ENCODE measurements at regions not wholly inside any gene's neighbourhood (a gene's known extent, or its start where the extent isn't known, plus 50 kb on each side); places are given as distances from the start of the nearest gene placed in this dataset.

DNA sequence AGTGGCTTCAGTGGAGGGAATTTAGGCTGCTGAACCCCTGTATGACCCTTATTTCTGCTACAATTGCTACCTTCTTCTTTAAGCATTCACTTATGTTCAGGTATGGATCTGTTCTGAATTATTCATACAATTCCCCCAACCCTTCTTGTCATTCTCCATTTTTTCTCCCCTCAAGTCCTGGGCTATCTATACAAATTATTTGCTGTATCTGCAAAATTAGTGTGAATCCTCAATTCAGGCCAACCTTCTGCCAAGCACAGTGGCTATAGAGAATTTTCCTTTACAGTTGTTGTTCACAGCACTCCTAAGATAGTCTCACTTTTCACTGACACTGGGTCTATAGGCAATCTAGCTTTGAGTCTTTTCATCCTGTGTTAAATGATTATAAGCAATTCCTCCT, 119.2 kb upstream of the CNTN1 start:
- BruUV-seq (replicated peaks) = no TSS peak
- CTCF ChIA-PET = no interaction called here
- intact Hi-C loops (cut with micrococcal nuclease; ENCODE audit: unreplicated experiment) = no loop called here

GRCh38 chr12:40575987-40576386, 116.3 kb upstream of the CNTN1 start:
- Mint-ChIP-seq H3K4me1 (ENCODE audit: low read depth, unreplicated experiment) (no peaks in the 10 kb centered on the region), H3K9me3 (ENCODE audit: low read depth, unreplicated experiment) (peaks cover 7% of the 10 kb centered on the region), H3K36me3 (ENCODE audit: insufficient read depth, unreplicated experiment) (no peaks in the 10 kb centered on the region), H3K27ac (ENCODE audit: unreplicated experiment) (no peak overlapping the region), H3K4me3 (ENCODE audit: low read depth, unreplicated experiment) (no peak overlapping the region), H3K27me3 (ENCODE audit: unreplicated experiment) (no peaks in the 10 kb centered on the region)
- CTCF ChIA-PET = no interaction called here
- no peak for DNase-seq
- intact Hi-C loops (cut with micrococcal nuclease; ENCODE audit: unreplicated experiment) = no loop called here
- no TSS peak for BruUV-seq (replicated peaks)
- no peak for TF ChIP-seq CTCF (IDR thresholded peaks at IDR 0.05; ENCODE audit: unreplicated experiment)

More for the DNA sequence above, 119.2 kb upstream of the CNTN1 start:
- Mint-ChIP-seq H3K27me3 (ENCODE audit: unreplicated experiment) (no peaks in the 10 kb centered on the region), H3K4me1 (ENCODE audit: low read depth, unreplicated experiment) (no peaks in the 10 kb centered on the region), H3K27ac (ENCODE audit: unreplicated experiment) (no peak overlapping the region), H3K36me3 (ENCODE audit: insufficient read depth, unreplicated experiment) (no peaks in the 10 kb centered on the region), H3K4me3 (ENCODE audit: low read depth, unreplicated experiment) (no peak overlapping the region), H3K9me3 (ENCODE audit: low read depth, unreplicated experiment) (peaks cover 8% of the 10 kb centered on the region)
- TF ChIP-seq CTCF (IDR thresholded peaks at IDR 0.05; ENCODE audit: unreplicated experiment) = no peak
- DNase-seq = no peak

DNA sequence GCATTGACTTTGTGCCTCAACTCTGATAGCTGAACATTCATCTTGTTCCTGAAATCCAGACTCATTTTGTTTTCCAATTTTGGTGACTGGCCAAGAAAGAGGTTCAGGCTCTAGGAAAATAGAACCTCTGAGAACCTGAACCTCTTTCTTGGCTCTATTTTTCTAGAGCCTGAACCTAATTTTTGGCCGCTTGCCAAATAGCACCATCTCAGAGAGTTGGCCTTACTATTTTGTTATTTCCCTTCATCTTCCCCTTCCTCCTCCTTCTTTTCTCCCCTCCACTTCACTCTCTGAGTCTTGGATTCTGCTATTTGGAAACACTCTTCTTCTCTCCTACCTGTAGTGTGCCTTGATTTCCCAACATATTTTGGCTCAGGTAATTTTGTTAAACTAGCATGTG, 114.4 kb upstream of the CNTN1 start:
- H3K9me3 Mint-ChIP-seq (ENCODE audit: low read depth, unreplicated experiment) = peaks cover 7% of the 10 kb centered on the region
- no peaks in the 10 kb centered on the region for H3K27me3 Mint-ChIP-seq (ENCODE audit: unreplicated experiment)
- CTCF ChIA-PET = no interaction called here
- H3K27ac Mint-ChIP-seq (ENCODE audit: unreplicated experiment) = no peak overlapping the region
- no peaks in the 10 kb centered on the region for H3K36me3 Mint-ChIP-seq (ENCODE audit: insufficient read depth, unreplicated experiment)
- H3K4me3 Mint-ChIP-seq (ENCODE audit: low read depth, unreplicated experiment) = no peak overlapping the region
- DNase-seq = no peak
- intact Hi-C loops (cut with micrococcal nuclease; ENCODE audit: unreplicated experiment) = no loop called here
- no TSS peak for BruUV-seq (replicated peaks)
- no peak for TF ChIP-seq CTCF (IDR thresholded peaks at IDR 0.05; ENCODE audit: unreplicated experiment)
- no peaks in the 10 kb centered on the region for H3K4me1 Mint-ChIP-seq (ENCODE audit: low read depth, unreplicated experiment)

- H3K27me3 Mint-ChIP-seq (ENCODE audit: unreplicated experiment) = no peaks in the 10 kb centered on the region
- H3K27ac Mint-ChIP-seq (ENCODE audit: unreplicated experiment) = no peak overlapping the region
- TF ChIP-seq CTCF (IDR thresholded peaks at IDR 0.05; ENCODE audit: unreplicated experiment) = no peak
- BruUV-seq (replicated peaks) = no TSS peak
- CTCF ChIA-PET = no interaction called here
- intact Hi-C loops (cut with micrococcal nuclease; ENCODE audit: unreplicated experiment) = no loop called here
- H3K4me3 Mint-ChIP-seq (ENCODE audit: low read depth, unreplicated experiment) = no peak overlapping the region
- DNase-seq = no peak
- no peaks in the 10 kb centered on the region for H3K4me1 Mint-ChIP-seq (ENCODE audit: low read depth, unreplicated experiment)
- H3K9me3 Mint-ChIP-seq (ENCODE audit: low read depth, unreplicated experiment) = peaks cover 7% of the 10 kb centered on the region
- no peaks in the 10 kb centered on the region for H3K36me3 Mint-ChIP-seq (ENCODE audit: insufficient read depth, unreplicated experiment)
Measured at GRCh38 chr12:40579687-40580086, 112.6 kb upstream of the CNTN1 start.

DNA sequence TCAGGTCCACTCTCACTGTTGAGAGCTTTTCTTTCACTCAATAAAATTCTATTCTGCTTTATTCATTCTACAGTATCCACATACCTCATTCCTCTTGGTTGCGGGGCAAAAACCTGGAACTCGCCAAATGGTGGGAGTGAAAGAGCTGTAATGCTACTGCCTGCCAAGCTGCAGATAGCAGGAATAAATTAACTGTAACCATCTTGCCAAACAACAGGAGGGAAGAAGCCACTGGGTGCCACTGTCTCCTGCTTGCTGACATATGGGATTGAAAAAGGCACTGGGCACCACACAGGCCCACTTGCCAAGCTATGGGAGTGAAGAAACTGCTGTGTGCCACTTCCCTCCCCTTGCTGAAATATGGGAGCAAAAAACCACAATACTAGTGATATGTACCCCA, 111.9 kb upstream of the CNTN1 start:
- Mint-ChIP-seq H3K27ac (ENCODE audit: unreplicated experiment) (no peak overlapping the region), H3K4me1 (ENCODE audit: low read depth, unreplicated experiment) (no peaks in the 10 kb centered on the region), H3K36me3 (ENCODE audit: insufficient read depth, unreplicated experiment) (no peaks in the 10 kb centered on the region), H3K9me3 (ENCODE audit: low read depth, unreplicated experiment) (peaks cover 7% of the 10 kb centered on the region), H3K27me3 (ENCODE audit: unreplicated experiment) (no peaks in the 10 kb centered on the region), H3K4me3 (ENCODE audit: low read depth, unreplicated experiment) (no peak overlapping the region)
- intact Hi-C loops (cut with micrococcal nuclease; ENCODE audit: unreplicated experiment) = no loop called here
- TF ChIP-seq CTCF (IDR thresholded peaks at IDR 0.05; ENCODE audit: unreplicated experiment) = no peak
- no TSS peak for BruUV-seq (replicated peaks)
- DNase-seq = no peak
- CTCF ChIA-PET = no interaction called here
